B cell (primary cell): ENCODE measurements at regions not wholly inside any gene's neighbourhood (a gene's known extent, or its start where the extent isn't known, plus 50 kb on each side); places are given as distances from the start of the nearest gene placed in this dataset.

Experiments
- CTCF ChIP-seq: fragments of 200-600 bp; IDR thresholded peaks from one replicate; pipeline ENCODE4 v1.8.0; 2022; ENCODE audit warnings: antibody characterized with exemption, mild to moderate bottlenecking
- EZH2 ChIP-seq: IDR thresholded peaks from 2 replicates; pipeline ENCODE4 v1.6.1; 2012; ENCODE audit warnings: borderline replicate concordance, low read depth, mild to moderate bottlenecking, moderate library complexity, low read length; ENCODE audit not compliant: insufficient read depth, poor library complexity, severe bottlenecking

GRCh38 chr5:27734838-27735237, 696.5 kb upstream of the CDH9 start:
- no peak for TF ChIP-seq CTCF
- TF ChIP-seq EZH2: no peak
